Fibroblast of mammary gland (primary cell): ENCODE measurements at regions not wholly inside any gene's neighbourhood (a gene's known extent, or its start where the extent isn't known, plus 50 kb on each side); places are given as distances from the start of the nearest gene placed in this dataset.

Experiments used
- DNase-seq: peaks from one replicate; pipeline ENCODE4 v3.0.0-alpha.2; 2010; ENCODE audit warnings: low read depth
- H3K4me3 ChIP-seq: 2 replicates; pipeline ENCODE4 v1.5.1; 2011; ENCODE audit warnings: low read depth, mild to moderate bottlenecking, low read length, moderate library complexity; ENCODE audit not compliant: control insufficient read depth
- TF ChIP-seq, protein P1 (sequence below): conservative IDR thresholded peaks from 2 replicates; pipeline ENCODE4 v1.5.1; 2011; ENCODE audit warnings: low read depth, low read length, inconsistent platforms; ENCODE audit not compliant: control insufficient read depth, insufficient read depth

DNA sequence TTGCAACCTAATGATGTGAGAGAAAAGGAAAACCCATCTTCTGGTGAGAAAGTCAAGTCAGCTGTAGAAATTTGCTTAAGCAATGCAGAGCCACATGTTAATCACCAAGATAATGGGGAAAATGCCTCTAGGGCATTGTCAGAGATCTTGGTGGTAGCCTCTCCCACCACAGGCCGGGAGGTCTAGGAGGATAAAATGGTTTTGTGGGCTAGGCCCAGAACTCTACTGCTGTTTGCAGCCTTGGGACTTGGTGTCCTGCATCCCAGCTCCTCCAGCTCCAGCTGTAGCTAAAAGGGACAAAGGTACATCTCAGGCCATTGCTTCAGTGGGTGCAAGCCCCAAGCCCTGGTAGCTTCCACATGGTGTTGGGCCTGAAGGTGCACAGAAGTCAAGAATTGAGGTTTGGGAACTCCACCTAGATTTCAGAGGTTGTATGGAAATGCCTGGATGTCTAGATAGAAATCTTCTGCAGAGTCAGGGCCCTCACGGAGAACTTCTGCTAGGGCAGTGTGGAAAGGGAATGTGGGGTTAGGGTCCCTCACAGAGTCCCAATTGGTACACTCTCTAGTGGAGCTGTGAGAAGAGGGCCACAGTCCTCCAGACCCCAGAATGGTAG lies 382.2 kb upstream of the KLHL1 start:
- no peak for DNase-seq
- TF ChIP-seq, protein P1, sequence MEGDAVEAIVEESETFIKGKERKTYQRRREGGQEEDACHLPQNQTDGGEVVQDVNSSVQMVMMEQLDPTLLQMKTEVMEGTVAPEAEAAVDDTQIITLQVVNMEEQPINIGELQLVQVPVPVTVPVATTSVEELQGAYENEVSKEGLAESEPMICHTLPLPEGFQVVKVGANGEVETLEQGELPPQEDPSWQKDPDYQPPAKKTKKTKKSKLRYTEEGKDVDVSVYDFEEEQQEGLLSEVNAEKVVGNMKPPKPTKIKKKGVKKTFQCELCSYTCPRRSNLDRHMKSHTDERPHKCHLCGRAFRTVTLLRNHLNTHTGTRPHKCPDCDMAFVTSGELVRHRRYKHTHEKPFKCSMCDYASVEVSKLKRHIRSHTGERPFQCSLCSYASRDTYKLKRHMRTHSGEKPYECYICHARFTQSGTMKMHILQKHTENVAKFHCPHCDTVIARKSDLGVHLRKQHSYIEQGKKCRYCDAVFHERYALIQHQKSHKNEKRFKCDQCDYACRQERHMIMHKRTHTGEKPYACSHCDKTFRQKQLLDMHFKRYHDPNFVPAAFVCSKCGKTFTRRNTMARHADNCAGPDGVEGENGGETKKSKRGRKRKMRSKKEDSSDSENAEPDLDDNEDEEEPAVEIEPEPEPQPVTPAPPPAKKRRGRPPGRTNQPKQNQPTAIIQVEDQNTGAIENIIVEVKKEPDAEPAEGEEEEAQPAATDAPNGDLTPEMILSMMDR, result no peak
- H3K4me3 ChIP-seq, result no peak overlapping the region

GRCh38 chr13:70484931-70485330 lies 376.7 kb upstream of the KLHL1 start:
- no peak overlapping the region for H3K4me3 ChIP-seq
- TF ChIP-seq, protein P1, result no peak
- no peak for DNase-seq

DNA sequence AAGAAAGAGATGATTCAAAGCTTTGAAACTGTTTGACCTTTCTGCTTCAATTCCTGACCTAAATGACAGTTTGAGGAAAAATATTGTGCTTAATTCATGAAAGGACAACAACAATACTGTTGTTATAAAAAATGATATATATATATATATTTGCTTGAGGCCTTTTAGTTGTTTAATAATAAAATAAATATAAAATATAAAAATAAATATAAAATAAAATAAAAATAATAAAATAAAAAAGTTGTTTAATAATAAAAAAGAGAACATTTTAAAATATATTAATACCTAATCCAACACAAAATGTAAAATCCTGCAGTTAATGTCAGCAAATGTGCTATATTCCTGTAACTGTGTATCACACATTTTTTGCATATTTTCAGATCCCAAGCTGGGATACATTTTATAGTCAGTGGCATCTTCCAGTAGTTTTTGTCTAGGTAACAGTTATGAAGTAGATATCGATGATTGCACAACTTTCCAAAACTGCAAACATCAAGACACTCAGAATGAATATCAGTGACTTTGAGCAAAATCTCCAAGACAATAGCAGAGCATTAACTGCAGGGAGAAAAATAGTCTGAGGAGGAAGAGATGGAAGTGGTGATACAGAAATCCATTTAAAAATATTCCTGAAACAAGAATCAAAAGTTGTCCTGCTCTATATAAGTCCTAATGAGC lies 375.5 kb upstream of the KLHL1 start:
- no peak overlapping the region for H3K4me3 ChIP-seq
- TF ChIP-seq, protein P1, result no peak
- no peak for DNase-seq

DNA sequence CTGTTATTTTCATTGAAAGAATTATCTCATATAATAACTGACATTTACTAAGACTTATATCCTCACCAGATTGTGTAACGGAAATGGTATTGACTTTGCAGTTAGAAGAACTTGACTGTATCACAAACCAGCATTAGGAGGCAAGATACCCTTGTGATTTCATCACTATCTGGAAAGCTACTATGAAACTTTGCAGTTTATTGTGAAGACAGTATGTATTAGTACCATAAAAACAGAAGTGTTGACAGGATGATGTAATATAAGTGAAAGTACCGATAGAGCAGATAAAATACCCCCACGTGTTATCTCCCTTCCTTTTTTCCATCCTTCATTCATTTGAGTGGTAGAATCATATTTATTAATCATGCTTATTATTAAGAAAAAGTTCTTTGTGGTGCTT lies 365.7 kb upstream of the KLHL1 start:
- DNase-seq, result no peak
- no peak overlapping the region for H3K4me3 ChIP-seq
- TF ChIP-seq, protein P1, result no peak

- DNase-seq, result no peak
- TF ChIP-seq, protein P1, result no peak
- no peak overlapping the region for H3K4me3 ChIP-seq
Observed at GRCh38 chr13:70469077-70469476, 360.8 kb upstream of the KLHL1 start.

DNA sequence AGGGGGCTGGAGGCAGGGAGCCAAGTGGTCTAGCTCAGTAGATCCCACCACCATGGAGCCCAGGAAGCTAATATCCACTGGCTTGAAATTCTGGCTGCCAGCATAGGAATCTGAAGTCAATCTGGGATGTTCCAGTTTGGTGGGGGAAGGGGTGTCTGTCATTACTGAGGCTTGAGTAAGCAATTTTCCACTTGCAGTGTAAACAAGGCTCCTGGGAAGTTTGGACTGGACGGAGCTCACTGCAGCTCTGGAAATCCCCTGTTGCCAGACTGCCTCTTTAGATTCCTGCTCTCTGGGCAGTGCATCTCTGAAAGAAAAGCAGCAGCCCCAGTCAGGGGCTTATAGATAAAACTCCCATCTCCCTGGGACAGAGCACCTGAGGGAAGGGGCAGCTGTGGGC lies 349.2 kb upstream of the KLHL1 start:
- H3K4me3 ChIP-seq, result no peak overlapping the region
- TF ChIP-seq, protein P1, result no peak
- no peak for DNase-seq
